Muscle layer of duodenum (tissue), 2 donors: ENCODE measurements at regions not wholly inside any gene's neighbourhood (a gene's known extent, or its start where the extent isn't known, plus 50 kb on each side); places are given as distances from the start of the nearest gene placed in this dataset.
"Not testable (repeated sequence)": the region's sequence is repeated elsewhere in the genome, so short reads cannot be mapped to it uniquely, and the experiment has no call there.

Experiments
- H3K27ac ChIP-seq: one replicate; pipeline ENCODE4 v1.7.0; 2013; ENCODE audit warnings: mild to moderate bottlenecking, low read length
- H3K27me3 ChIP-seq: one replicate; pipeline ENCODE4 v1.7.0; 2013; ENCODE audit warnings: low read depth, mild to moderate bottlenecking, control low read depth, low read length
- H3K36me3 ChIP-seq, 2 donors: one replicate each; pipeline ENCODE4 v1.7.0; 2013; ENCODE audit warnings: low read length in 2 of 2, control low read depth in 1 of 2, mild to moderate bottlenecking in 1 of 2; ENCODE audit not compliant: insufficient read depth in 2 of 2, control insufficient read depth in 1 of 2
- H3K4me1 ChIP-seq, 2 donors: one replicate each; pipeline ENCODE4 v1.7.0; 2013; ENCODE audit warnings: low read length in 2 of 2, mild to moderate bottlenecking in 2 of 2, control low read depth in 1 of 2, moderate library complexity in 1 of 2; ENCODE audit not compliant: insufficient read depth in 2 of 2, control insufficient read depth in 1 of 2
- H3K4me3 ChIP-seq, 2 donors: one replicate each; pipeline ENCODE4 v1.7.0; 2013; ENCODE audit warnings: low read length in 2 of 2, low read depth in 1 of 2, mild to moderate bottlenecking in 1 of 2
- H3K9me3 ChIP-seq, 2 donors: one replicate each; pipeline ENCODE4 v1.7.0; 2013; ENCODE audit warnings: low read length in 2 of 2, control low read depth in 1 of 2, mild to moderate bottlenecking in 1 of 2; ENCODE audit not compliant: control insufficient read depth in 1 of 2
- donor health status: healthy.

DNA sequence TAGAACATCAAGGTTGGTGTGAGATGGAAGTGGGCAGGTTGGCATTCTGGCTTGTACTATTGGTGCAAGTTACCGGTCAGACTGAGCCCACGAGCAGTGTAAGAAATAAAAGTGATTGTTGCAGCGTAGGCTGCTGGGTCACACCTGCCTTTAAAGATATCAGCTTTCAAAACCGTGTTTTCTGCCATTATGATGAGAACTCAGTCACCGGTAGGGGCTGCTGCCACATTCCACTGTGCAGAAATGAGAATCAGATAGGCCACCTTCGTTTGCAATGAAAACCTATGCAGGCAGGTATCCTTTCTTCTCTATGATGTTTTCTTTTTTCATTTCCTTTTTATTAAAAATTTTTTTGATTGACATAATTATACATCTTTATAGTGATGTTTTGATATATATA, 168.5 kb downstream of the MYLK4 start:
- H3K27me3 ChIP-seq: no peaks in the 10 kb centered on the region
- no peak overlapping the region for H3K27ac ChIP-seq
- peaks cover 0 to 12% of the 10 kb centered on the region in 2 donors for H3K9me3 ChIP-seq
- H3K36me3 ChIP-seq: no peaks in the 10 kb centered on the region
- no peak overlapping the region for H3K4me3 ChIP-seq
- H3K4me1 ChIP-seq: no peaks in the 10 kb centered on the region

DNA sequence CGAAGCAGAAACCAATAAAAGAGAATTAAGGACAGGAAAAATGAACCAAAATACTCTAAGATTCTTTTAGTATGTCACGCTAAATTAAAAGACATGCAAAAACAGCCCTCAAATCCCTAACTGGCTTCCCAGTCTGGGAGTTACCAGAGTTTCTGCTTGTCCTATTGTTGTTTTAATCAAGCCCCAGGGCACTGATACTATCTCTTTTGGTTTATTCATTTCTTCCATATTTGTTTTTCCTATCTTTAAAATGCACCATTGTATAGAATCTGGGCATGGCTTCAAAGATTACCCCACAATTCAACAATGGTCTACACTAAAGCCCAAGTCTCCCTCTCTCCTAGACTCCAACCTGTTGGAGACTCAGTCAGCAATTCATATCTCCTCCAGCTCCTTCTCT, 169.1 kb downstream of the MYLK4 start:
- Histone ChIP-seq H3K27me3 (no peaks in the 10 kb centered on the region), H3K4me3 (no peak overlapping the region), H3K9me3 (peaks cover 0 to 12% of the 10 kb centered on the region in 2 donors), H3K36me3 (no peaks in the 10 kb centered on the region), H3K4me1 (no peaks in the 10 kb centered on the region), H3K27ac (no peak overlapping the region)

DNA sequence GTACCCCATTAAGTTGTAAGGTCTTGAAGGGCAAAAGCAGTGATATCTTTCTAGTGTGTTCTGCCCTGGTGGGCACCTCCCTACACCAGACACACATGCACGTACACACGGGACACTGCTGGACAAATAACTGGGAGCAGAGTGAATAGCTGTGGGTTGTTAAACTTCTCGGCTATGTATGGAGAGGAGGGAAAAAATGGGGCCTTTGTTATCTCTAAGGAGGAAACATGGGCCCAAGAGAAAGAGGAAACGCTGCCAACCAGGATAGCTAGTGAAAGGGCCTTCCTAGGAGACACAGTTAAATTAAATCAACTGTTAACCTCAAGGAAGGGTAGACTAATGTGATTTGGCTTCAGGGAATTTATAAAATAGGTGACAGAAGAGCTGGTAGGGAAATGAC, 169.7 kb downstream of the MYLK4 start:
- Histone ChIP-seq H3K36me3 (no peaks in the 10 kb centered on the region), H3K9me3 (peaks cover 0 to 12% of the 10 kb centered on the region in 2 donors), H3K27ac (no peak overlapping the region), H3K4me3 (no peak overlapping the region), H3K4me1 (no peaks in the 10 kb centered on the region), H3K27me3 (no peaks in the 10 kb centered on the region)

DNA sequence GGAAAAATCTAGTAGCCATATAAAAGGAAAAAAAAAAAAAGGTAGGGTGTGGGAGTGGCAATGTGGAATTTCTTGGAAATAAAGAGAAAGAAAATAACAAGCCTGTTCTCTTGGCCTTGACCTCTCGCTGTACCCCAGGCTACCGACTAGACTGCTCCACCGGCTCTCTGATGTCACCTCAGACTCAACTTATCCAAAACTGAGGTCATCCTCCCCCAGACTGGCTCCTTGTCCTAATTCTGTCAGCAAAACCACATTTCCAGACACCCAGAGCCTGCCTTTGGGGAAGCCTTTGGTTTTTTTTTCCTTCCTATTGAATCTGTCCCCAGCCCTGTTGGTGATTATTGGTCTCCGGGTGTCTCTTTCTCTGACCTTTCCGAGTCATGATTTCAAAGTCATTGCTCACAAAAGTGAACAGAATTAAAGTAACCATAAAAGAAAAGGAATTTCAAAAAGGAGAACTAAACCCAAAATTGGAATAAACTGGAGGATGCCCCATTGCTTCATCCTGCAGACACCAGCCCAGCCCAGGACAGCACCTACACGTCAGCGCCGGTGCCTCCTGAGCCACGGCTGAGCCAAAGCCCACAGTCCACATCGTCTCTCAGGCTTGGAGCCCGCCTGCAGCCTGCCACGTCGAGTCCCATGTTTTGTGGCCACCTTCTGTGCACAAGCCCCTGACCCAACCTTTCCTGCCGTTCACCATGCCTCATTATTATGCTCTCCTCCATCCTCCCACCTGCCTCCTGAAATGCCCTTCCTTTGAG, 170.7 kb downstream of the MYLK4 start:
- Histone ChIP-seq H3K36me3 (no peaks in the 10 kb centered on the region), H3K4me3 (no peak overlapping the region), H3K4me1 (no peaks in the 10 kb centered on the region), H3K9me3 (peaks cover 0 to 7% of the 10 kb centered on the region in 2 donors), H3K27me3 (no peaks in the 10 kb centered on the region), H3K27ac (no peak overlapping the region)

- Histone ChIP-seq H3K36me3 (no peaks in the 10 kb centered on the region), H3K27me3 (no peaks in the 10 kb centered on the region), H3K9me3 (peaks cover 0 to 2% of the 10 kb centered on the region in 2 donors), H3K27ac (no peak overlapping the region), H3K4me1 (no peaks in the 10 kb centered on the region), H3K4me3 (no peak overlapping the region)
Measured at GRCh38 chr6:2579241-2579761, 171.4 kb downstream of the MYLK4 start.

- Histone ChIP-seq H3K4me1 (no peaks in the 10 kb centered on the region), H3K36me3 (no peaks in the 10 kb centered on the region), H3K4me3 (no peak overlapping the region), H3K27ac (no peak overlapping the region), H3K27me3 (no peaks in the 10 kb centered on the region), H3K9me3 (peaks cover 0 to 2% of the 10 kb centered on the region in 2 donors)
Measured at GRCh38 chr6:2578767-2579166, 172.0 kb downstream of the MYLK4 start.

- Histone ChIP-seq H3K4me1 (no peaks in the 10 kb centered on the region), H3K27ac (no peak overlapping the region), H3K4me3 (no peak overlapping the region), H3K27me3 (no peaks in the 10 kb centered on the region), H3K36me3 (no peaks in the 10 kb centered on the region), H3K9me3 (no peaks in the 10 kb centered on the region)
Measured at GRCh38 chr6:2576499-2576898, 174.2 kb downstream of the MYLK4 start.

DNA sequence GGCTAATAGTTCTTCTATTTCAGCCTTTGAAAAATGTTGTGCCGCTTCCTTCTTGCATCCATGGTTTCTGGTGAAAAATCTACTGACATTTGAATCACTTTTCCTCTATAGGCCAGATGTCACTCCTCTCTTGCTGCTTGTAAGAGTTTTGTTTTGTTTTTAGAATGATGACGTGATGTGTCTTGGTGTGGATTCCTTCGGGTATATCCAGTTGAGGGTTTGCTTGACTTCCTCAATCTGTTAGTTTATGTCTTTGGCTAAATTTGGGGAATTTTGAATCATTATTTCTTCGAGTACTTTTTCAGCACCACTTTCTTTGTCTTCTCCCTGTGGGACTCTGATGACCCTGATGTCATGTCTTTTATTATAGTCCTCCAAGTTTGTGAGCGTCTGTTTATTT, 175.5 kb downstream of the MYLK4 start:
- Histone ChIP-seq H3K27me3 (no peaks in the 10 kb centered on the region), H3K4me3 (no peak overlapping the region), H3K36me3 (no peaks in the 10 kb centered on the region), H3K4me1 (no peaks in the 10 kb centered on the region), H3K9me3 (no peaks in the 10 kb centered on the region), H3K27ac (no peak overlapping the region)

- H3K4me1 ChIP-seq, H3K27me3 ChIP-seq, H3K4me3 ChIP-seq, H3K9me3 ChIP-seq, H3K27ac ChIP-seq, H3K36me3 ChIP-seq: not testable (repeated sequence)
Measured at GRCh38 chr6:2569420-2569819, 181.3 kb downstream of the MYLK4 start.

DNA sequence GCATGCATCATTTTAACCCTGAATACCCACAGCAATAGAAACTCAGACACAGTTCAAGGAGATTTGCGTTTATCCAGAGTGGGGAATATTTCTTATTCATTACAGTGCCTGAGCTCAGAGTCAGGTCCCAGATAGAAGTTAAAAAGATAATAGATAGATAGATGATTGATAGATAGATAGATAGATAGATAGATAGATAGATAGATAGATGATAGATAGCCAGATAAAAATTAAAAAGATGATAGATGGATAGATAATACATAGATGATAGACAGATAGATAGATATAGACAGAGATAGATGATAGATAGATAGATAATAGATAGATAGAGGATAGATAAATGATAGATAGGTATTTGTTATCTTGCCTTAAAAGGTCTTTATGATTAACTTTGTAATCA, 184.7 kb downstream of the MYLK4 start:
- H3K4me1 ChIP-seq: no peaks in the 10 kb centered on the region
- H3K9me3 ChIP-seq: no peaks in the 10 kb centered on the region
- no peak overlapping the region for H3K4me3 ChIP-seq
- no peak overlapping the region for H3K27ac ChIP-seq
- H3K27me3 ChIP-seq: no peaks in the 10 kb centered on the region
- no peaks in the 10 kb centered on the region for H3K36me3 ChIP-seq

DNA sequence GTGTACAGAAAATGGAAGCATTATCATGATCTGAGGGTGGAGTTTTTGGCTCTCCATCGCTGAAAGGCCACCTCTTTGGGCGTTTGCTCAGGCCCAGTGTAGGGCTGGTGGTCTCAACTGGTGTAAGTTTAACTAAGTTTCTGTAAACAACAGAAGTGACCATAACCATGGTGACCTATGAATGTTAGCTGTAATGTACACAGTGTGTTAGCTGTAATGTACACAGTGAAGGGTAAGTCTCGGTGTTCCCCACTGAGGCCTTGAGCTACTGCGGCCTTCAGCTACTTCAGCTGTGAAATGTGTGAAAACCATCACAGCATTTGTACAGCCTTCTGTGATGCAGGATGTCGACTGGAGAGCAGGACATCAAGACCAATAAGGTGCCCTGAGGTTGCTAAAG, 185.2 kb downstream of the MYLK4 start:
- Histone ChIP-seq H3K27me3 (no peaks in the 10 kb centered on the region), H3K9me3 (no peaks in the 10 kb centered on the region), H3K4me1 (no peaks in the 10 kb centered on the region), H3K4me3 (no peak overlapping the region), H3K36me3 (no peaks in the 10 kb centered on the region), H3K27ac (no peak overlapping the region)

GRCh38 chr6:2563635-2564034, 187.1 kb downstream of the MYLK4 start:
- no peak overlapping the region for H3K4me3 ChIP-seq
- H3K4me1 ChIP-seq: no peaks in the 10 kb centered on the region
- H3K27me3 ChIP-seq: no peaks in the 10 kb centered on the region
- H3K9me3 ChIP-seq: no peaks in the 10 kb centered on the region
- H3K27ac ChIP-seq: no peak overlapping the region
- no peaks in the 10 kb centered on the region for H3K36me3 ChIP-seq
